ENCODE measurements at regions not wholly inside any gene's neighbourhood (a gene's known extent, or its start where the extent isn't known, plus 50 kb on each side); places are given as distances from the start of the nearest gene placed in this dataset.

DNA sequence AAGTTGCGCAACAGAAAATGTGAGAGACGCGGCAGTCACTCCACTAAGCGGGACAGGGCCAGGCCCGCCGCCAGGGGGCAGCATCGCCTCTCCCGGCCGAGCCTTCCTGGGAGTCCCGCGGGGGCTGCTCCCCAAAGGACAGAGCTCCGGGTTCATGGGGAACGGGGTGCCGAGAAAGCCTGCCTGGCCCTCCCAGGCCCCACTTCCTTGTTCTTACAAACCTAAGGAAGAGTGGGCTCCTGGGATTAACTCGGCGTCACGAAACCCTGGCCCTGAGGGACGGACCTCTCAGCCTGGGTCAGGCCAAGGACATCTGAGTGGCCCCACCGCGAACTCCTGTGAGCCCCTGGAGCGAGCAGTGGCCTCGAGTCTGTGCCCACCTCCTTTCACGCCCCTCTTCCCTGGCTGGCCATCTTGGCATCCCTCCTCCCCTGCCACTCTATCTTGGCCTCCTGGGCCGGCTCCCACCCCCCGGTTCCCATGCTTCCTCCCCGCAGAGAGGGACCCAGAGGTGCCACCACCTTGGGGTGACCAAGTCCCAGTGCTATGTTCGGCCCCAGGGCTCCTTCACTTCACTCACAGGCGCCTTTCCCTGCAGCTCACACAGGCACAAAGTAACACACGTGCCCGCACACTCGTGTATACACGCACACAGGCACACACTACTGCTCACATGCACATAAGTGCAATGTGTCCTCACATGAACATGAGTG is 99.9 kb upstream of the FGF3 start:
- no peaks in the 10 kb centered on the region for H3K9me3 ChIP-seq
- no peaks in the 10 kb centered on the region for H3K36me3 ChIP-seq
- peak; percentile 90 for DNase-seq
- 0 out of 2 replicates have a peak overlapping the region, but pooled peaks have one; percentile 10 for H3K4me3 ChIP-seq (ENCODE audit: low read depth, low read length)
- no peaks in the 10 kb centered on the region; the same call in 1 of the 2 replicates for H3K4me1 ChIP-seq
- TF ChIP-seq, protein P1, sequence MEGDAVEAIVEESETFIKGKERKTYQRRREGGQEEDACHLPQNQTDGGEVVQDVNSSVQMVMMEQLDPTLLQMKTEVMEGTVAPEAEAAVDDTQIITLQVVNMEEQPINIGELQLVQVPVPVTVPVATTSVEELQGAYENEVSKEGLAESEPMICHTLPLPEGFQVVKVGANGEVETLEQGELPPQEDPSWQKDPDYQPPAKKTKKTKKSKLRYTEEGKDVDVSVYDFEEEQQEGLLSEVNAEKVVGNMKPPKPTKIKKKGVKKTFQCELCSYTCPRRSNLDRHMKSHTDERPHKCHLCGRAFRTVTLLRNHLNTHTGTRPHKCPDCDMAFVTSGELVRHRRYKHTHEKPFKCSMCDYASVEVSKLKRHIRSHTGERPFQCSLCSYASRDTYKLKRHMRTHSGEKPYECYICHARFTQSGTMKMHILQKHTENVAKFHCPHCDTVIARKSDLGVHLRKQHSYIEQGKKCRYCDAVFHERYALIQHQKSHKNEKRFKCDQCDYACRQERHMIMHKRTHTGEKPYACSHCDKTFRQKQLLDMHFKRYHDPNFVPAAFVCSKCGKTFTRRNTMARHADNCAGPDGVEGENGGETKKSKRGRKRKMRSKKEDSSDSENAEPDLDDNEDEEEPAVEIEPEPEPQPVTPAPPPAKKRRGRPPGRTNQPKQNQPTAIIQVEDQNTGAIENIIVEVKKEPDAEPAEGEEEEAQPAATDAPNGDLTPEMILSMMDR (IDR thresholded peaks at IDR 0.05; ENCODE audit: low read depth, low read length): peak; percentile 86
- H3K27me3 ChIP-seq: no peaks in the 10 kb centered on the region

DNA sequence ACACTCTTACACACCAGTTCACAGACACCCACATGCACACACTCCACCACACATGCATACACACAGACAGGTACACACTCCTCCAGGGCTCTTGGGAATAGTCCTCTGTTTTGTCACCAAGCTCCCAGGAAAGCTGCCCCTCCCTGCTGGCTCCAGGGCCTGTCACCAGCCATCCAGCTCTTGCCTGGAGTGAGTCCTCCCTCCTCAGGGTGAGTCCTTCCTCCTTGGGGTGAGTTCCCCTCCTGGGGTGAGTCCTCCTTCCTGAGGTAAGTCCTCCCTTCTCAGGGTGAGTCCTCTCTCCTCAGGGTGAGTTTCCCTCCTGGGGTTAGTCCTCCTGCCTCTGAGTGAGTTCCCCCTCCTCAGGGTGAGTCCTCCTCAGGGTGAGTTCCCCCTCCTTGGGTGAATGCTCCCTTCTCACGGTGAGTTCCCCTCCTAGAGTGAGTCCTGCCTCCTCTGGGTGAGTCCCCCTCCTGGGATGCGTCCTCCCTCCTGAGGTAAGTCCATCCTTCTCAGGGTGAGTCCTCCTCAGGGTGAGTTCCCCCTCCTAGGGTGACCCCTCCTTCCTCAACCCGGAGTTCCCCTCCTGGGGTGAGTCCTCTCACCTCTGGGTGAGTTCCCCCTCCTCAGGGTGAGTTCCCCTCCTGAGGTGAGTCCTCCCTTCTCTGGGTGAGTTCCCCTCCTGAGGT is 100.6 kb upstream of the FGF3 start:
- Histone ChIP-seq H3K27me3 (no peaks in the 10 kb centered on the region), H3K9me3 (no peaks in the 10 kb centered on the region), H3K4me1 (no peaks in the 10 kb centered on the region; the same call in 1 of the 2 replicates), H3K36me3 (no peaks in the 10 kb centered on the region), H3K4me3 (ENCODE audit: low read depth, low read length) (no peak overlapping the region)
- TF ChIP-seq, protein P1 (IDR thresholded peaks at IDR 0.05; ENCODE audit: low read depth, low read length): no peak
- peak; percentile 3 for DNase-seq

DNA sequence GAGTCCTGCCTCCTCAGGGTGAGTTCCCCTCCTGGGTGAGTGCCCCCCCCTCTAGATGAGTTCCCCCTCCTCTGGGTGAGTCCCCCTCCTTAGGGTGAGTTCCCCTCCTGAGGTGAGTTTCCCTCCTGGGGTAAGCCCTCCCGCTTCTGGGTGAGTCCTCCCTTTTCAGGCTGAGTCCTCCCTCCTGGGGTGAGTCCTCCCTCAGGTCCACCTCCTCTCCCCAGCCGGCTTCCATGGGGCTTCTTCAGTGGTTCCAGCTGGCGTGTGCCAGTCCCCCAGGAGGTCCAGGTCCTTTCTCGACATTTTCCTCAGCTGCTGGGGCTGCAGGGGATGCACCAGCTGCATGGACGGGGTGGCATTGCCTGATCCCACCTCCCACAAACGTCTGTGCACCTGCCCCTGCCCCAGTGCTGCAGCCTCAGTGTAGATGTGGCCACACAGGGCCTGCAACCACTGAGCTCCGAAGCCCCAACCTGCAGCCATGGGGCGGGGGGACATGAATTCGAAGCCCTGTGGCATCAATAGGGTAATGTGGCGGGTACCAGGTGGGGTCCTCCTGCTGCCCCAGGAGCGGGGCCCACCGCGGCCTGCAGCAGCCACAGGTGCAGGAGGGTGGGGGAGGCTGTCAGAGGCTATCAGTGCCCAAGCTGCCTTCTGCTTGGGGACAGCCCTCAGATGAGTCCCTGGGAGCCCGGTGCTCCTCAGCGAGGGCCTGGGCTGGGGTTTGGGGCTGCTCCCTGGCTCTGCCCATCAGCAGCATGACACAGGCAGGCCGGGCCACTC is 101.3 kb upstream of the FGF3 start:
- Histone ChIP-seq H3K36me3 (no peaks in the 10 kb centered on the region), H3K9me3 (no peaks in the 10 kb centered on the region), H3K4me3 (ENCODE audit: low read depth, low read length) (no peak overlapping the region), H3K4me1 (peaks cover 3% of the 10 kb centered on the region), H3K27me3 (peaks cover 4% of the 10 kb centered on the region)
- TF ChIP-seq, protein P1 (IDR thresholded peaks at IDR 0.05; ENCODE audit: low read depth, low read length): no peak
- no peak for DNase-seq

DNA sequence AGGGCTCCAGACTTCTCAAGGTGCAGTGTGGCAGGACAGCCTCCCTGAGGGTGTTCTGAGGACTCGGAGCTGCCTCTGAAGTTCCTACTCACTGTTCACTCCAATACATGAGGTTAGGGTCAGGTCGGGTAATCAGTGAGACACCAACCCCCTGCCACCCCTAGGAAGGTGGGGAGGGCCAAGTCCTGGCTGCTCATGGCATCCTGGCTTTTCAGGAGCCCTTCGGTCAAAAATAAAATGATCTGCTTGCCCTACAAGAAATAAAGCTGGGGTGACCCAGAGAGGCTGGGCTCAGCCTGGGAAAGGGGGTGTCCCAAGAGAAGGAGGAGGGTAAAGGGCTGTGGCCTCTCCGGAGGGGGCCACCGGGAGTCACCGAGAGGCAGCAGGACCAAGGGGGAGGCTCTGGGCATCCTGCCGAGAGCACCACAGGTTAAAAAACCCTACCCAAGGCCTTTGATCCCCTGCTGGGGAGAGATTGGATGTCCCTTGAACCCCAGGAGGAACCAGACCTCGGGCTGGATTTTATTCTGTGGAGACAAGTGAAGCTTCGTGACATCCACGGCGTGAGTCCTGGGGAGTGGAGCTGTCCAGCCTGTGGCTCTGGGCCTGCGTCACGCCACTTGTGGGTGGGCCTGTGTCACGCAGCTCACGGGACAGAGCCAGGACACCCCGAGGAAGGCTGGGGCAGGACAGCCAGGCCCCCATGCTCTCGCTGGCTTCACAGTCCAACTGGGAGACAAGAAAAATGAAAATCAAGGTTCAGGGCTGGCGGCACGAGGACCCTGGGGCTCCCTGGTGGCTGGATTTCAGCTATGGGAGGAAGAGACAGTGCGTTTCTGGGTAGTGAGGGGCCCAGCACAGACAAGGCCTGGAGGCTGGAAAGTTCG is 102.2 kb upstream of the FGF3 start:
- Histone ChIP-seq H3K9me3 (no peaks in the 10 kb centered on the region), H3K27me3 (peaks cover 8% of the 10 kb centered on the region), H3K4me3 (ENCODE audit: low read depth, low read length) (no peak overlapping the region), H3K36me3 (no peaks in the 10 kb centered on the region), H3K4me1 (peaks cover 7% of the 10 kb centered on the region)
- DNase-seq: no peak
- TF ChIP-seq, protein P1 (IDR thresholded peaks at IDR 0.05; ENCODE audit: low read depth, low read length): no peak

DNA sequence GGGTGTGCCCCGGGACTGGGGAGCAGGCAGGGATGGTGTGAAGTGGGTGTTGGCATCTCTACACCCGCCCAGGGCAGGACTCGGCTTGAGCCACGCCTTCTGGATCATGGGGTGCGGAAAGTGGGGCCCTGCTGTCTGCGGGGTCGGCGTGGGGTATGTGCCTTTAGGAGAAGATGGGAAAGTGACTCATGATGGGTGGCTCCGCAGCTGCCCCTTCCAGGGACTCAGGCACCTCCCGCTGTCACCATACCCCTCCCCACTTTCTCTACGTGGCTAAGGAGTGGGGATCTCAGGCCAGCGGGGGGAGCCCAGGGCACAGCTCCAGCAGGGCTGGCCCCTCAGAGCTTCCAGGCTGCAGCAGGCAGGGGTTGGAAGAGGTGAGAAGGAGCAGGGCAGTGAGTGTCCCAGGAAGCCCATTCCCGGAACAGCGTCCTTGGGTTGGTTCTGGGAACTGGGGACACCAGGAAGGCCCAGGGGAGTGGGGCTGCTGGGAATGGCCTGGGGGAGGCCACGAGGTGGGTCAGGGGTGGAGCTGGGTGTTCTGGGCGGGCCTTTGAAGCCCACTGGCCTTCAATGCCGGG is 102.9 kb upstream of the FGF3 start:
- Histone ChIP-seq H3K27me3 (peaks cover 8% of the 10 kb centered on the region), H3K4me3 (ENCODE audit: low read depth, low read length) (no peak overlapping the region), H3K9me3 (no peaks in the 10 kb centered on the region), H3K36me3 (no peaks in the 10 kb centered on the region), H3K4me1 (peaks cover 7% of the 10 kb centered on the region)
- no peak for DNase-seq
- TF ChIP-seq, protein P1 (IDR thresholded peaks at IDR 0.05; ENCODE audit: low read depth, low read length): no peak
